ENCODE measurements at regions not wholly inside any gene's neighbourhood (a gene's known extent, or its start where the extent isn't known, plus 50 kb on each side); places are given as distances from the start of the nearest gene placed in this dataset.
"Not testable (repeated sequence)": the region's sequence is repeated elsewhere in the genome, so short reads cannot be mapped to it uniquely, and the experiment has no call there.

DNA sequence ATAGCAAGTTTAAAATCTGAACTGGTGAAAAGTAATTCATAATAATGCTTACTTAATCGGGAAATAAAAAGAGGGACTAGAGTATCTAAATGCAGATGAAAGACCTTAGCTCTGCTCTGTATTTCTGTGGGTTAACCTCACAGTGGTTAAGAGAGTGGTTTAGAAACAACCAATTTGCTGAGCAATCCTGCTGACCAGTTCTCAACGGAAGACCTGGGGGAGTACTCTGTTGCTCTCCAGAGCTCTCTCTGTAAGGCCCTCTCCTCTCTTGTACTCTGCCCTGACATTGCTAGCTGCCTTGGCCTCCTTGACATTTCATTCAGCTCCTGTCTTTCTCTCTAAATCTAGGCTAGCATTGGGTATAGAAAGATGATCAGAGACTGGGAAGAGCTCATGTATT is 1186.6 kb upstream of the SEMA6A start:
- no peak for DNase-seq

DNA sequence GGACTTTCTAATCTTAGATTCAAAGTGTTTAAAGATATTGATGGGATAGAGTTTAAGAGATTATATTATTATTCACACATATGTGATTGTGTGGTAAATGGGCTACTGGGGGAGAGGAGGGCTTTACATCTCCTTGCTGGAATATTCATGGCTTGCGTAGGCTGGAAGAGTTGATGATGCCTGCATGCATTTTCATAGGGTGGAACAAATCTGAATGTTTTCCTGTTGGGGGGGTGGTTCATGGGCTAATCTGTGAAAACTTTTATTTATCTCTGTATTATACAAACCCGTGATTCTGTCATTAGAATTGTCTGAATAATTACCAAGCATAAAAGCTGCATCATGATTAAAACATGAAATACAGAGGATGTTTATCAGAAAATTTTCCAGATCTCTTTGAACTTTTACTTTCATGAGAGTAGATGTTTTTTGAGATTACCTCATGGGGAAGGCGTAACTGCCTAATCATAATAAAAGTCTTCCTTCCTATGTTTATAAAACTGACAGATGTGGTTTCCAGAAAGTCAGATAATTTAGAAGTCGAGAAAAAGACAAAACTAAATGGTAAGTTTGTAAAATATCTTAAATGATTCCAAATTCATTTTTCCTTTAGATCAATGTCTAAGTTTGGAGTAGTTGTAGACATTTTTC is 1185.4 kb upstream of the SEMA6A start:
- DNase-seq: no peak

DNA sequence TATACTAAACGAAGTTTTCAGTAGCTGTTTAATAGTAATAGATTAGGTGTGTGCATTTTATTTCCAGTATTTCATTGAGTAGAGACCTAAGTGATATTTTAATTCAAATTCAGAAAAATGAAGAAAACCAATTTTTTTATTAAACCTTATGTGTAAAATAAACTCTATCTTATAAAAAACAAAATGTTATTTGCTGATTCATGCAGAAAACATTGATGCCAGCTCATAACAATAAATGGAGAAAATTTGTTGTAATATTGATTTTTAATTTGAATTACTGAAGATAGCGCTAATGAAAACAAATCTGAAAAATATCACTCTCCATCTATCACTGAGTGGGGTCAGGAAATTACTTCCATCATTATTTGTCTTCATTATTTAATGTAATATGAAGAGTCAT is 1177.8 kb upstream of the SEMA6A start:
- DNase-seq: no peak

DNA sequence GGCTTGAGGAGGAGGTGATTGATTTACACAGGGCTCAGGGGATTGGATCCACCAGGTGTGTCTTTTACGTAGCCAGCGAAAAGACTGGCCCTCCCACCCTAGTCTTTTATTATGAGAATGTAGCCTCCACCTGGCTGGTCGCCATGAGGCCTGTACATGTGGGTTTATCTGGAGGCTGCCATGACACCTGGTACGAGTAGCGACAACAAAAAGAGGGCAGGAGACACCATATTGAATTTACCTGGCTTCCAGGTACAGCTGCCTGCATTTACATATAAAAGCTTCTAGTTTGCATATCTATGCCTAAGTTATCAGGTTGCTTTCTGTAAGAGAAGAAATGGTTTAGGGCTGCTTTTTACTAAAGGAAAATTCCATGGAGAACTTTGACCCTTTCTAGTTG is 1173.7 kb upstream of the SEMA6A start:
- no peak for DNase-seq

DNA sequence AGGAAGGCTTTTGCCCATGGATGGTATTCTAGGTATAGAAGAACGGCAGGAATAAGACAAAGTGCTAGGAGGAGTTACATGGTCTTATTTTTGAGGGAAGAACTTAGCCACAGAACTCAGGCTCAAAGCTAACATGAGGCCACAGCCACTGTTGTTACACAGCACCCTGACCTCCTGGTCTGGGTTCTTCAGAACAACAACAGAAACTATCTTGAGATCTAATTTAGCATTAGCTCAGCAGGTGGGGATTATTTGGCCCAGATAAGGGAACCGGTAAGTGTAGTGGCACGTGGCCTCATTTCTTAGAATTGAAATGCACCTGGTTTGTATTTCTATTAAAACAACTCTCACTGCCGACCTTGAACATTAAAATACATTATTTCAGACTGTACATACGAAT is 1168.7 kb upstream of the SEMA6A start:
- DNase-seq: no peak

DNA sequence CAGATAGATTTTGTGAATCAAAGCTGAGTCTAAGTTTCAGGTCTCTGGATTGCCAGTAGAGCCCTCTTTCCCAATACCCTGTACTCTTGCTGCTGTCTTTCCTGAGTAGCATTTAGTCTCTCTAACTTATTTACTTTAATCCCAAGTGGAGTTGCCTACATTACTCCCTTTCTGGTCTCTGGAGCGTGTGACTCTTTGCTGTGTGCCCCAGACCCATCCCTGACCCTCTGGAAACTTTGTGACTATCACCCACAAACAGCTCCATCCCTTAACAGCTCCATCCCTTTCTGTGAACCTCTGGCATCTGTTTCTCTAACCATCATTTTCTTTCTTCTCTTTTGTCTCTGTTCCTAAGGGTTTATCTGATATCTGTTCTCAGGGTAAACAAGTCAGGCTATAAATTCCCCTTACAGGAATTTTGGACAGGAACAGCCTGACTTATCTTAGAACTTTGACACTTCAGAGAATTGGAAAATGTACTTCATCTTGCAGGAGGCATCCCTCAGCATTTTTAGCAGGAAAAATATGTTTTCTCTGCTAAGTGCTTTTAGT is 1167.1 kb upstream of the SEMA6A start:
- no peak for DNase-seq

DNA sequence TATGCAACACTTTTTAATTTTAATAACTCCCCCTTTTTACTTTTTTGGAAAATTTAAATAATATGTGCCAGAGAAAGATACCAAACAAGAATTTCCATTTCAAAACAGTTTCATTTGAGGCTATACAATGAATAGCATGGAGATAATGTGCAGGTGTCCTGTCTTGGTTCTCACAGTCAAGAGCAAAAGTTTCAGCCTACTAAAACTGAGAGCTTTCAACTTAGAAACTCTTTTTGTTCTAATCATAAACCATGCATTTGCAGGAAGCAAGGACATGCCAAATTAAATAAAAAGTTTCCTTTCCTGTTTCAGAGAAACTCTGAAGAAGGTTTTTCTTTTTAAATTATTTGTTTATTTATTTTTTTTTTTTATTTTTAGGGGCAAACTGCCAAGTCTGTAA is 1165.6 kb upstream of the SEMA6A start:
- DNase-seq: no peak

DNA sequence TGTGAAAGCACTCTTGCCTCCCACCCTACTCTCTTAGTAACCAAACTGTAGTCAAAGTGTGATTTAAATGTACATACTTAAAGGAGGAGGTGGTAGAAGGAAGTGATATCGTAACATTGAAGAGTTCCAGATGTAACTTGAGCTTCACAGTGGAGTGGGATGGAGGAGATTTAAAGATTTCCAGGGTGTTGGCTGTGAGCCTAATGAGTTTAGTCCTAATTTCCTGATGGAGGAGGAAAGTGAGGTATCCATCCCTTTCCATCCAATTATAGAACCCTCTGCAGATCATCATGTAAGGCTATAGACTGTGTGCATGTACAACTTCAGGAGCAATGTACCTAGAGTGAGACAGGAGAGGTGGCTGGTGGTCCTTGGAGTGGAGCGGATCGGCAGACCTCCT is 1163.9 kb upstream of the SEMA6A start:
- DNase-seq: no peak

DNA sequence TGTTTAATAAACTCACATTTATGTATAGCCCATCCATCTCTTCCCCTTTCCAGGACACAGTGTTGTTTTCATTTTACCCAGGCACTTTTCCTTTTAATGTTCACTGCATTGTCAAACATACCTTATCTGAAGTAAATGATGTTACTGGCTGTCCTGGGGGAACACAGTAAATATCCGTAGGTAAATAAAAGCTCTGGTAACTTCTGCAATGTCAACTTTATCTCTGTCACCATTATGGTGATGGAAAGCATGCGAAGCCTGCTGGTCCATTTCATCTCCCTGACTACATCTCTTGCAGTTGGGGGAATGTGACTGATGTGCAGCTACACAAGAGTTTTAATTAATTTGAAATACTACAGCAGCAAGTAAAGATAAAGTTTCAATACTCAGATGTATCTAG is 1162.1 kb upstream of the SEMA6A start:
- no peak for DNase-seq

DNA sequence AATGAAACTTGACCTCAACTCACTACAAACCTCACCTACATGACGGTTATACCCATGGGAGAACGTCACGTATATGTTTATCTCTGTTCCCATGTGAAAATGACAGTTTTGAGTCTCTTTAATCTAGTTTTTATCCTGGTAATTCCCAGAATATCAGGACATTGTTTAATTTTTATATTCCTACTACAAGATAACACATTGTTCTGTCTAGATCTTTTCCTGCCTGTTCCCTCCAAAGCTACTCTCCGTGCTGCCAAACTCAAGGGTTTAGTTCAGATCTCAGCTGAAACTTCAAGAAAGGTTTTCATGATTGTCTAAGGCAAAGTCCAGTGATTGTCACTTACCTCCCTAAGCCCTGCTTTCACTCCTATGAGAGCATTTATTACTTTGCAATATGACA is 1159.4 kb upstream of the SEMA6A start:
- DNase-seq: no peak

DNA sequence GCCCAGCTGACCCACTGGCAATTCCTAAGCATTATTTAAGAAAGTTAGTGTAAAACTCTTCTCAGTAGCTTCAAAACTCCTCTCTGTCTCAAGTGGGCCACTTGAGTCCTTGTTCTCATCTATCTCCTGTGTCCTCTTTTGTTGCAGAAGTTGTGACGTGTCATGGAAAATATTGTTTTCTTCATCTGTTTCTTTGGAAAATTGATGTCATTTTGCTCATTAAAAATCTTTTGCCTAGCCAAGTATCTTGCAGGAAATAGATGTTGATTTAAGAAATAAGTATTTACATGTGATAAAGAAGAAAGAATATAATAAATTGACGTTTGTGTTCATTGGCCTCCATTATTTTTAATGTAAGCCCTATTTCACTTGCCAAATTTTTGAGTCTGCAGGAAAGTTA is 1158.4 kb upstream of the SEMA6A start:
- no peak for DNase-seq

DNA sequence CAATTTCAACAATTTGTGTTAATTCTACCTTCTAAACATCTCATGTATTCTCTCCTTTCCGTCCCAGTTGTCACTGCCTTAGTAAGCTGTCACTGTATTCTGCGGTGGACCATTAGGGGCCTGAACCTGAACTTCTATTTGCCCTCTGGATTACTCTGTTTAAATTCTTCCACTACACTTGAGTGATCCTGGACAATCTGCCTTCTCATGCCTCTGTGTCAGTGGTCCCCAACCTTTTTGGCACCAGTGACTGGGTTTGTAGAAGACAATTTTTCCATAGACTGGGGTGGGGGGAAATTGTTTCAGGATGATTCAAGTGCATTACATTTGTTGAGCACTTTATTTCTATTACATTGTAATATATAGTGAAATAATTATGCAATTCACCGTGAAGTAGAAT is 1157.6 kb upstream of the SEMA6A start:
- DNase-seq: no peak

DNA sequence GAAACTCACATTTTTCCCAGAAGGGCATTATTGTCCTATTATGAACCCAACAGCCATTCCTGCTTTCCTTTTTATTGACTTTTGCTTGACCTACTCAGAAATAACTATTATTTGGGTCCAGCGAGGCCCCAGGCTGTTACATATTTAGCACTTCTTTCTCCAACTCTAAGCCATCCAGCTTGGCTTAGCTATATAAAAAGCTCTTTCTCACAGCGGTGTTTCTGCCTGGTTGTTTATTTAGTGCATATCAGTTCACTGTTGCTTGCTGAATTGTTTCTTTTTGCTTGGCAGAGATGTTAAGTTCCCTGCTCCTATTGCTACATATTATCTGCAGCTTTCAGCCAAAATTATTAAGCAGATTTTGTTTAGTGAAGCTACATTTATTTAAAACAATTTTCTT is 1156.8 kb upstream of the SEMA6A start:
- no peak for DNase-seq

DNA sequence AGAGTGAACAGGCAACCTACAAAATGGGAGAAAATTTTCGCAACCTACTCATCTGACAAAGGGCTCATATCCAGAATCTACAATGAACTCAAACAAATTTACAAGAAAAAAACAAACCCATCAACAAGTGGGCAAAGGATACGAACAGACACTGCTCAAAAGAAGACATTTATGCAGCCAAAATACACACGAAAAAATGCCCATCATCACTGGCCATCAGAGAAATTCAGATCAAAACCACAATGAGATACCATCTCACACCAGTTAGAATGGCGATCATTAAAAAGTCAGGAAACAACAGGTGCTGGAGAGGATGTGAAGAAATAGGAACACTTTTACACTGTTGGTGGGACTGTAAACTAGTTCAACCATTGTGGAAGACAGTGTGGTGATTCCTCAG is 1146.2 kb upstream of the SEMA6A start:
- DNase-seq: not testable (repeated sequence)

DNA sequence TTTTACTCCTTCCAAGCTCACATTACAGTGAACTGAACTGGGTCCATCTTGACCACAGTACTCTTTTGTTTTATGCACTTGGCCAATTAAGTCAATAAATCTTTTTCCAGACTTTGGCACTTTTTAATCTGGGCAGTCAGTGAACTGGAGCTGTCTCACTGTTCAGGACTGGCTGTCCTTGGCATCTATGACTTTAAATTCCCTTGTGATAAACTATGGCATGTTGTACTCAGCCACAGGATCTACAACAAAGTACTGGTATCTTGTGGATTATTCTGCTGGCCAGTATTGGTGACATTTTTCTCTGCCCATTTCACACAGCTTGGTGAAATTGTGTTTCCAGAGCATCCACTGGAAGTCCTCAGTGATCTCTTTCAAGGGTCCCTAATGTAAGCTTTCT is 1144.8 kb upstream of the SEMA6A start:
- DNase-seq: no peak

DNA sequence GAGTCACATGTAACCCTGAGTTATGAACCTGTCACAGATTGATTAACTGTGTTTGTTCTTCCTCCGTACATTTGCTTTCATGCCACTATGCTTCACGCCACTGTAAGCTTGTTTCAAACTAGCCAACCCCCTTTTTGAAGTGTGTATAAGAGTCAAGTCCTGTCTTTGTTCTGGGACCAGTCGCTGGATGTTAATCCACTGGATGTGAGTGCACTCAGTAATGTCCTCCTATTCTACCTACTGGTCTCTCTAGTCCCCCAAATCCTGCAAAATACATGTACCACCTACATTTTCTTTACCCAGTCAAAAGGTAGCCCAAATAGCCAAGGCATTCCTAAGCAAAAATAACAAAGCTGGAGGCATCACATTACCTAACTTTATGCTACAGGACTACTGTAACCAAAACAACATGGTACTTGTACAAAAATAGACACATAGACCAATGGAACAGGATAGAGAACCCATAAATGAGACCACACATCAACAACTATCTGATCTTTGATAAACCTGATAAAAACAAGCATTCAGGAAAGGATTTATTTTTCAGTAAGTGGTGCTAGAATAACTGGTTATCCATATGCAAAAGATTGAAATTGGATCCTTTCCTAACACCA is 1139.1 kb upstream of the SEMA6A start:
- DNase-seq: no peak

DNA sequence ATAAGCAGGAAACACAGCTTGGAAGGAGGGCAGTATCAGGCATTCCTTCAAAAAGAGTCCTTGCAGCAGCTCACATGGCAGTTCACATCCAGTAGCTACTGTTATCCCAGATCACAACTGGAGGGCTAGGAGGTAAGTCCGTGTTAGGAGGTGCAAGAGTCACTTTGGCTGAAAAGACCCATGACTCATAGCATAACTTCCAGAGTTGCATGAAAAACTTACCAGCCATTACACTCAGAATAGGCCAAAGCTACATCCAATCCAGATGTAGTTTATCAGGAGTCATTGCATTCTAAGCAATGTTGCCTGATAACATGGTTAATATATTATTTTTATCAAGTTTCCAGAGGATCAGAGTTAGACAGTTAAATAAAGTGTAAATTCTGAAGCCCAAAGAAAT is 1126.4 kb upstream of the SEMA6A start:
- DNase-seq: no peak

DNA sequence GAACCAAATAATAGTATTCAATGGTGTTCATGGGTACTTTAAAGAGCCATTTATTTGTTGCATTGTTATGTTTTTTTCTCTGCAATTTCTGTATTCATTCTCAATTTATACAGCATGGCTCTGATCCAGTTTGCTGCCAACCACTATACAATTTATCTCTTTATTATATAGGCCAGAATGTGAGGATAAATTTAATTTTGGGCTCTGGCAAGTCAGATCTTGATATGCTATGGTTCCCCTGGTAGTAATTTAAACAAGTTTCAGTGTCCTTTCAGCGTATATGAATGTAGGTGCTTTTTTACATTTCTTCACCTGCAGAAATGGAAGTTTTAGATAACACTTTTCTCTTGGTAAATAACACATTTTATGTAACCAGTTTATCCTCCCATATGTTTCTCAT is 1118.0 kb upstream of the SEMA6A start:
- DNase-seq: no peak

DNA sequence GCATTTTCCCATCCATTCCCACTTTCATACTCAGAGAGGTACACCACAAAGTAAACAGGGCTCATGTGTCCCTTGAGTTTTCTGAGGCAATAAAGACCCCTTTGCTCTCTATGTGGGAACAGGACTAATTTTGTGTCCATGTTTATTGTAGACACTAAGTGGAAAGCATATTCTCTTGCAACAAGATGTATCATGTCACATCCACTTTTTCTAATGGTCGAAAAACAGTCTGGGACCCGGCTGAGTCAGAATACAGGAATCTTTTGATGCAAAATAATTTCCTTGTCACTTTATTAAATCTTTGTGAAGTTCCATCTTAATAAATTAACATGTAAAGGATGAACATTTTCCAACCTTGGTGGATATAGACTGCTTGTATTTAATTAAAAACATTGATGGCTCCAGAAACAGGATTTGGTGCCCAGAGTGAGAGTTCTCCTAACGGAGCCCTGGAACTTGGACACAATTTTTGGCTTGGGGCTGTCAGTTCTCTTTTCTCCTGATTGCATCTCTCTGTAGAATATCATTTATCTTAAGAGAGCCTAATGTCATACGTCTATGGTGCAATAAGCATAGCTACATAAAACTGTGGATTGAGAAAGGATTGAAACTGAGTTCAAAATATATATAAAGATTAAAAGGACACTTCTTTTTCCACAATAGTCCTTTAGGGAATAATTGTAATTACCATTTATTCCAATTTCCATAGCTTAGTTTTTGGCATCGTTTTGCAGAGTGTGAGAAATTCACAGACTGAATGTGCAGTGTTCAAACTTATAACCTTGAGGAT is 1116.7 kb upstream of the SEMA6A start:
- no peak for DNase-seq

DNA sequence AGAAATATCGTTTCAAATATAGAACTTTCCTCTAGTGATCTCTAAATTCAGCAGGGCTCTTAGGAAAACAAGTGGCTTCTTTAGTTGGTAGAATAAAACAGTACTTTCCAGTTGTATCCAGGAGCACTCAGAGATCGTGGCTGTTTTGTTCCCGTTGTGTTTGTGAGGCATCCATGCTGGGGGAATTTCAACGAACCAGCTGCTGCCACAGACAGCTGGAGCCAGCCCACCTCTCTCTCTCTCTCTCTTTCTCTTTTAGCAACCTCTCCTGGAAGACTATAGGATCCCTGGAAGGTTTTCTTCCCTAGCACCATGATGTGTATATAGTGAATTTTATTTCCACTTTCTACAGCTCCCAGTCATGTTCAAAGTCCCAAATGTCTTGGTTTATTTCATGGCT is 1116.0 kb upstream of the SEMA6A start:
- DNase-seq: no peak

DNA sequence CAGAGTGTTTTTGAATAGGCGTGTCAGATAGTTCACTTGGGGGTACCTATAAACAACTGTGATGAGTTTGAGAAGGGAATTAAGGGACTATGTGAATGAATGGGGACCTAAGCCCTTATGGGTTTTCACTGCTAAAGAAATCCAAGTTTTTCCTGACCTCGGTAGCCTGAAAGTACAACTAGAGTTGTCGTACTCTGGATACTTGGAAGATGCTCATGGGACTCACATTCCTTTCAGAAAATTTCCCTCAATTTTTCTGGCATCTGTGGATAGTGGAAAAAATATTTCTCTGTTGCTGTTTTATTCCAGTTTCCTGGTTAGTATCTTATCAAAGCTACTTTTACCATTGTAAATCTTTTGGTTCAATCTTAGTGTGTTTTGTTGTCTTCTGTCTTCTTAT is 1112.3 kb upstream of the SEMA6A start:
- DNase-seq: no peak

DNA sequence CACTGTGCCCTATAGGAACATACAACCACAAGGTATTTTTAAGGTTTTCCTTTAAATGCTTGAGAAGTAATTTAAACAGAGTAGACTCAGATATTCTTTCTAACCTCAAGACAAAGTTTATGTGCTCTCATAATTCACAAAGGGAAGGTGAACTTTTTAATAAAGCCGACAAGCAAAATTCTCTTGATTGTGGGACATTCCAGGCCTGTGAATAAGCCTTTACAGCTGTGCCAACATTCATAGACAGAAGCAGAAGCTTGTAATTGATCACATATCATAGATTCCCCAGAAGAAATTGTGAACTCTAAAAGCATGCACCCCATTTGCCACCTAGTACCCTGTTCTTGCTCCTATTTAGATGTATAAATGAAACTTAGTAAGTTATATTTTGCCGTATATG is 1107.8 kb upstream of the SEMA6A start:
- no peak for DNase-seq

DNA sequence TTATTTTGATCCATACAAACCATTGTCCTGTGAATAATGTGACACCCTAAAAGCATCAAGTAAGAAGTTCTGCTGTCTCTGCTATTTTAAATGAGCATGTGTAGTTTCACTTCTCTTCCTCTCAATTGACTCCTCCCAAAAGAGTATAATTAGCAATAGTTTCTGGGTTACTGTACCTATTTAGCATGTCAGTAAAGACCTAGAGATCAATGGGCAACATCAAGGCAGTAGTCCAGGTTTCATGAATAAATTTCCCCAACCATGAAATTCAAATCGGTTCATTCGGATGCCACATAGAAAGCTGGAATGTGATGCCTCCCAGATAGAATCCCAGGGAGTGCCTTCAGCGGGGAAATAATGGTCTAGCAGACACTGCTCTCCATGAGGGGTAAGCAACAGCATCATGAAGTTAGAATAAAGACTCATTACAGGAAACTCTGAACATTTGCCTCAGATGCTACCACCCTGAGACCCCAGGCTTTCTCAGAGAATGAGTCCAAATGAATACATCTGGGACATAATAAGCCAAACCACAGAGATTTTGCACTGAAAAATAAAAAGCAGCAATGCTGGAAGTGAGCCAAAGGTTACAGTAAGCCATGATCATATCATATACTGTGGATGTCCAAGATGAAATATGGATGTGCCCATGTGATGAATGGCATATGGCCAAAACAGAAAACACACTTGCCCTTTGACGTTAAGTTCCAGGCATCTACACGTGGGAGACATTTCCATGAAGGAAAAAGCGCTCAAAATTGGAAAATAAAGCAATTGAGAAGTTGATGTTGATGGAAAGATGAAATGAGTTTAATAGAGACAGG is 1107.0 kb upstream of the SEMA6A start:
- no peak for DNase-seq
